Hepatocyte (in vitro differentiated cells): ENCODE measurements at regions not wholly inside any gene's neighbourhood (a gene's known extent, or its start where the extent isn't known, plus 50 kb on each side); places are given as distances from the start of the nearest gene placed in this dataset.

Source experiments
- EZH2 ChIP-seq: fragments of 200-600 bp; sonication (generic); IDR thresholded peaks from 2 replicates; pipeline ENCODE4 v1.6.1; 2016; ENCODE audit warnings: antibody characterized with exemption, mild to moderate bottlenecking, borderline replicate concordance
- TF ChIP-seq, protein P1 (sequence below): fragments of 200-600 bp; sonication (generic); IDR thresholded peaks from 2 replicates; pipeline ENCODE4 v1.5.1; 2016; ENCODE audit warnings: antibody characterized with exemption, mild to moderate bottlenecking; ENCODE audit not compliant: poor library complexity

DNA sequence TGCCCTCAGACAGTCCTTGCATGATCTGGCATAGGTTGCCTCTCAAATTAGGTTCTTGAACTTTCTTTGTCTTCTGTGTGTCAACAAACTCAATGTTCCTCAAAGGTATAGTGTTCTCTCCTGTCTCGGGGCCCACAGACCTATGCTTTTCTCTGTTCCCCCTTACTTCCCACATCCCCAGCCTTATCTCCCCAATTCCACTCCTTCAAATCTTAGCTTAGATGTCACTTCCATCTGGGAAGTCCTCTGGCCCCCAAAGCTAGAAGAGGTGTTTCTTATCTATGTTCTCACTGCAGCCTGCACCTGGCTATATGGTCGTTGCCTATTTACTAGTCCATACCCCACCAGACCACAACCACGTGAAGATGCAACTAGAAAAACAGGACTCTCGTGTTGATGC is 134.6 kb upstream of the MYCN start:
- TF ChIP-seq, protein P1, sequence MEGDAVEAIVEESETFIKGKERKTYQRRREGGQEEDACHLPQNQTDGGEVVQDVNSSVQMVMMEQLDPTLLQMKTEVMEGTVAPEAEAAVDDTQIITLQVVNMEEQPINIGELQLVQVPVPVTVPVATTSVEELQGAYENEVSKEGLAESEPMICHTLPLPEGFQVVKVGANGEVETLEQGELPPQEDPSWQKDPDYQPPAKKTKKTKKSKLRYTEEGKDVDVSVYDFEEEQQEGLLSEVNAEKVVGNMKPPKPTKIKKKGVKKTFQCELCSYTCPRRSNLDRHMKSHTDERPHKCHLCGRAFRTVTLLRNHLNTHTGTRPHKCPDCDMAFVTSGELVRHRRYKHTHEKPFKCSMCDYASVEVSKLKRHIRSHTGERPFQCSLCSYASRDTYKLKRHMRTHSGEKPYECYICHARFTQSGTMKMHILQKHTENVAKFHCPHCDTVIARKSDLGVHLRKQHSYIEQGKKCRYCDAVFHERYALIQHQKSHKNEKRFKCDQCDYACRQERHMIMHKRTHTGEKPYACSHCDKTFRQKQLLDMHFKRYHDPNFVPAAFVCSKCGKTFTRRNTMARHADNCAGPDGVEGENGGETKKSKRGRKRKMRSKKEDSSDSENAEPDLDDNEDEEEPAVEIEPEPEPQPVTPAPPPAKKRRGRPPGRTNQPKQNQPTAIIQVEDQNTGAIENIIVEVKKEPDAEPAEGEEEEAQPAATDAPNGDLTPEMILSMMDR, result no peak
- no peak for TF ChIP-seq EZH2
